Activated CD8-positive, alpha-beta memory T cell treated with anti-CD3 and anti-CD28 coated beads, Interleukin-2, amount 50 U/mL, for 1 hour (primary cell): ENCODE measurements at regions not wholly inside any gene's neighbourhood (a gene's known extent, or its start where the extent isn't known, plus 50 kb on each side); places are given as distances from the start of the nearest gene placed in this dataset.

ENCODE experiments used
- DNase-seq: peaks from one replicate; pipeline ENCODE4 v3.0.0-alpha.2; 2020; ENCODE audit errors: extremely low read depth

DNA sequence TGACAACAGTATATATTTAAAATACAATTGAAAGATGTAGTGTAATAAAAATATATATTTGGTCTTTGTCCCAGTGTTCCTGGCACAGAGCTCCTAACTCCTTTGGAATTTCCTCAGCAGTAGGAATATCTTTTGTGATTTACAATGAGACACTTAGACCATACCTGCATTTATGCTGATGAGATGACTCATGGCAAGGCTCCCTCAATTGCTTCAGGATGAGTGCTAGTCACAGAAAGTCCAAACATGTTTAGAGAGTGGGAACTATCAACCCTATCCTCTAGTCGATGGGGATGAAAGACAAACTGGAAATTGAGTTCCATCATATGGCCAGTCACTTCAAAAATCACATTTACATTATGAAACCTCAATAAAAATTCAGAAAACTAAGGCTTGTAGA, 588.3 kb upstream of the LMCD1 start:
- no peak for DNase-seq

DNA sequence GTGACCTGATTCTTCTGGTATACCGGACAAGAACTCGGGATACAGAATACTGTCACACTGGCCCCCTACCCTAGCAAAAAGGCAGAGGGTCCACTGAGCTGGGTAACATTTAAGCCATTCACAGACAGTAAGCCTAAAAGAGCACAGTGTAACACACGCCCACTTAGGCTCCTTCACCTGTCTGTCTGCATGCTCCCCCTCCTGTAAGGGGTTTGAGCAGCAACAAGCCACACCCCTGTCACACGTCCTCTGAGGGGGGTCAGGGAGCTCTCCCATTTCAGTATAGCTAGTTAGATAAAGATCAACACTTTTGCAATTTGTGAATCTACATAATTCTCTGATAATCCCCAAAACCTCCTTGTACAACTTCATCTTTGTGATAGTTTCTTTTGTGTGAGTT, 586.3 kb upstream of the LMCD1 start:
- DNase-seq = no peak

DNA sequence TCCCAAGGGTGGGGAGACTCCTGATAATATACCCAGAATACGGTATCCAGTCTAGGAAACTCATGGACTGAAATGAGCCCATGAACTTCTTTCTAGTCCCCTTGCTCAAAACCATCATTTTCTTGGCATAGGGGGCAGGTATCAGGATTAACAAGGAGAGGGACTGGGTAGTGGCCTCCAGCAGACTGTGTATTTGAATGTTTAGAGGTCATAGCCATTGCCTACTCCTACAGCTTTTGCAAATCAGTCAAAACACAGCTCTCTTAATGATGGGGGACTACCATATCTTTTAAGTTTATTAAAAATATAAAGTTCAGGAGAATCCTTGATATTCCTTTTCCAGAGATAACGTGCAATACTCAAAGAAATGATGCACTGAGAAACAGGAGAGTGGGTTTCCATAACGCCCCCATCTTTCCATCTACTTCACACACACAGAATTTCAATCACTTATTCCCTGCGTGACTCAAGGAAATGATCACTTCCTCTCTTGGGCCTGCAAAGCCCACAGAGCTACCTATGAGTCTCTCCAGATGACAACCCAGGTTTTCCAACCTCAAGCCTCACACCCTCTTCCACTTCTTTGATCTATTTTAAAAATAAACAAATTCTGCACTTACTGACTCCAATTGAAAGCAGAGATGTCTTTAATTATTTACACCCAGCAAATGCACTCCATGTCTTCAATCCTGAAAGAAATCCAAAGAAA, 584.0 kb upstream of the LMCD1 start:
- DNase-seq = no peak

DNA sequence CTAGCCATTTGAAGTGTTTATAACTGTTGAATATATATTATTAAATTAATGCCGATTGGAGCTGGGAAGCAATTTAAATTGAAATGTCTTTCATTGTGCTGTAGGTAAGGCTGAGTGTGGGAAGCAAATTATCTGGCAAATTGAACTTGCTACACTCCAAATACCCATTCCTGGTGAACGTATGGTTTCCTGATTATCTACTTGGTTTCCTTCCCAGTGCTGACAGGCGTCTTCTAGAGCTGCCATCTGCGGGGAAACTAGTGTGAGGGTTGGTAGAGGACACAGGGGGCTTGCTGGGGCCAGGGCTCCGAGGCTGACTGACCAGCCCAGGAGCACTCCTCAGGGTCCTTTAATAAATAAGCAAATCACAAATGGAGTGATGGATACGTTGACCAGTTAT, 581.4 kb upstream of the LMCD1 start:
- DNase-seq = no peak

DNA sequence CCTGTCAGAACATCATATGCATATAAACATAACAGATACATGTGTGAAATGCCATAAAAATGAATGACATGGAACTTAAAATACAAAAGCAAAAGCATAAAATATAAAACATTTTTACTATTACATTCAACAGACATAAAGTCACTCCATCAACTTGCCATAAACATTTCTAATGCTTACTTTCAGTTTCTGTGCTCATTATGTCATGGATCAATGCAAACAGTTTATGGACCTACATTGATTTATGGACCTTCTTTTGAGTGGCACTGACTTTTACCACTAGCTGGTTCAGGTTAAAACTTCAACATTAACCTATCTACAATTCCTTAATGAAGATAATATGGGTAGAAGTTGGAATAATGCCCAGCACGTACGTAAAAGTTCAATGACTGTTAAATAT, 577.4 kb upstream of the LMCD1 start:
- DNase-seq = no peak

DNA sequence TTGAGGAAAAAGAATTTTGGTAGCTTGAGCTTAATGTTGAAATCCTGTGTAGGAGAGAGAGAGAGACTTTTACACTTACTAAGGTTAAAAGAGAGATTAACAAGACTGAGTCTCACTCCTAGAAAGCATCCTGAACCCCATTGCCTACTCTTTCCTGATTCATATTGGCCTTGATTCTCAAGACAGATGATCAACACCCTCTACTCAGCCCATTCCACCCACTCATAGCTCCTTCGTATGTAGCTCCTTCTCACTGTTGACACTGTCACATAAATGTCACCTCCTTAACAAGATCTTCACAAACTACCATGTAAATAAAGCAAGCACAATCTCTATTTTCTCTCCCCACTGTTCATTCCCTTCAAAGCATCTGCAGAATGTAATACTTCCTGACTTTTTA, 574.6 kb upstream of the LMCD1 start:
- no peak for DNase-seq

DNA sequence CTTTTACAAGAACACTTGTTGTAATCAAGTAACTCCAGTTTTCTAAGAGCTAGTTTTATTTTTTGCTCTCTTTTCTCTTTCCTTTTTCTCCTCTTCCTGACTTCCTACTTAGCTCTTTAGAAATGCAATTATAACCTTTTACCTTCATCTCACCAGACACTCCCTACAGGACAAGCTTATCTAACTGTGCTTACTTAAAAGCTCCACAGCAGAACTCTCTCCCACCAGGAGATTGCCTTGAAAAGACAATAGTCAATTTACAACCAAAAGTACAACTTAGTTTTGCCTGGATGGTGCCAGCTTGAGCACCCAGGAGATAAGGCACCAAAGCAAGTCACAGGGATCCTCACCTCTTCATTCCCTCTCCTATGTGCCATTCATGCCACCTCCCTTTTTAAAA, 573.8 kb upstream of the LMCD1 start:
- no peak for DNase-seq

DNA sequence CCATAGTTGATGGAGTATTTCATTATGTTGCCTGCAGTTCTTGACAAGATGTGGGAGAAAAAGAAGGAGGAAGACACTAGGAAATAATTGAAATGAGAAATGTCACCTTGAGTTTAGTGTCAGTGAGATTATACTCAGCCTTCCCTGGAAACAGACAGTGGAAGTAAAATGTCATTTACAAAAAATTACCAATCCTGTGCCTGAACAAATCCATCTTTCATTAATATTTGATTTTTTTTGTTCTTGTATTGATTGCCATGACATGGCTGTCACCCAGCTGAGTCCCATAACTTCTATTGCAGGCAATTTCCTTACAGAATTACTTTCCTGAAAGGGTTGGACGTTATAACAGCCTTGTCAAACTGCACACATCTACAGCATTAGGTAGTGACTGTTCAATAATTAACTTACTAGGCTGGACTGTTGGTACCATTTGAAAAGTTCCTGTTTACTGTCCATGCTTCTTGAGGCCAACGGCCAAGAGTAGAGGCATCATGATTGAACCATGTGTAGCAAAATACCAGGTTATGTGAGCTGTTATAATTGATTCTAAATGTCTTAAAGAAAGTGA, 572.2 kb upstream of the LMCD1 start:
- no peak for DNase-seq

DNA sequence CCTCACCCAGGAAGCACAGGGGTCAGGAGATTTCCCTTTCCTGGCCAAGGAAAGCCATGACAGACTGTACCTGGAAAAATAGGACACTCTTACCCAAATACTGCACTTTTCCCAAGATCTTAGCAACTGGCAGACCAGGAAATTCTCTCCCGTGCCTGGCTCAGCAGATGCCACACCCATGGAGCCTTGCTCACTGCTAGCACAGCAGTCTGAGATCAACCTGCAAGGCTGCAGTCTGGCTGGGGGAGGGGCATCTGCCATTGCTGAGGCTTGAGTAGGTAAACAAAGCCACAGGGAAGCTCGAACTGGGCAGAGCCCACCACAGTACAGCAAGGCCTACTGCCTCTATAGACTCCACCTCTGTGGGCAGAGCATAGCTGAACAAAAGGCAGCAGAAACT, 567.3 kb upstream of the LMCD1 start:
- DNase-seq = no peak

DNA sequence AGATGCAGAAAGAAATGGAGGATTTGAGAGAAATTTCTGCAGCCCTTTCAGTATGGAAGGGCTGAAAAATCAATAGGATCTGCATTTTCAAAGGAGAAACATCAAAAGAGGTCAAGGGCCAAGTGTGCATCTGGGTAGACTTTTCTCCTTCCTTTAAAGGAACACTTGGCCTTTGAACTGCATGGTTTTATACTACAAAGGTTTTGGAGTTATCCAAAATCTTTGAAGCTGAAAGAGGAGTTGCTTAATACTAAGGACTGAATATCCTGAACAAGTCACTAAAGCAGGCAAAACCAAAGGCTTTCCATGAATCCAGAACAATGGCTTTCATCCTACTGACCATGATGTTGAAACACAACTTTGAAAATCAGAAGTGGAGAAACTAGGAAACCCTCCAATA, 553.7 kb upstream of the LMCD1 start:
- DNase-seq = no peak

DNA sequence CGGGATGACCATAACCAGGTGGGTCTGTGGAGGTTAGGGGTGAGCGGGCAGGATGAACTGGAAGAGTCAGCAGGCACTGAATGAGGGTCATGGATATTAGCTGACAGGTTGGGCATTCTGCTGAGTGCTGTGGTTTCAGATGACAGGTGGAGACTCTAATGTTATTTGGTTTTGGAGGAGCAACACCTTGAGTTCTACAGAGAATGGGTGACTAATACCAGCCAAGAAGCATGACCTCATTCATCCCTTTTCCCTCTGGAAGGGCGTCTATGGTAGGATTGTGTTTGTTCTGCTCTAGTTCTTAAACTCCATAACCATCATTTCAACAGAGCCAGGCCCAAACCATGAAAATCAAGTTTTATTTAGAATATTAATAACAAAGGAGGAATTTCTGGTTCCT, 550.7 kb upstream of the LMCD1 start:
- DNase-seq = no peak

DNA sequence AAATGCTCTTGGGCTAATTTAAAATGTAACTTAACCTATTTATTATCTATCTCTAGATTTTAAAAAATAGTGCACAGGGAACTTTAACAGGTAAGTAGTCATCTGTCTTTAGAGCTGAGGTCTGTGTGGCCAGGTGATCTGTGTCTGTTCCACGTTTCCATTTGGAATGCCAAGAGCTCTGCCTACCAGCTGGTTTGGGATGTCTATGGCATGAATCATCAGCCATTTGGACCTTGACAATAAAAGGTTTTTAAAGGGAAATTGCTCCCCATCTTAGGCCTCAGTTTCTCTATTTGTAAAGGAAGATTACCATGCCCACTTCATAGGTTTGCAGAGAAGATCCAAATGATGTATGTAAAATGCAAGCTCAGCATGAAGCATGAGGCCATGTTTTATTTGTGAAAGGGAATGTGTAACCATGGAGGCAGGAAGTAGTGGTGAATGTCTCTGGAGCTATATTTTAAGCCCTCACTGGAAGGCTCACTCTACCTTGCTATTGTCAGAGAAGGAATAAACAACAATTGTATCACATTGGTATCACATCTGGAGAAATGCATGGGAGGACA, 548.1 kb upstream of the LMCD1 start:
- no peak for DNase-seq

DNA sequence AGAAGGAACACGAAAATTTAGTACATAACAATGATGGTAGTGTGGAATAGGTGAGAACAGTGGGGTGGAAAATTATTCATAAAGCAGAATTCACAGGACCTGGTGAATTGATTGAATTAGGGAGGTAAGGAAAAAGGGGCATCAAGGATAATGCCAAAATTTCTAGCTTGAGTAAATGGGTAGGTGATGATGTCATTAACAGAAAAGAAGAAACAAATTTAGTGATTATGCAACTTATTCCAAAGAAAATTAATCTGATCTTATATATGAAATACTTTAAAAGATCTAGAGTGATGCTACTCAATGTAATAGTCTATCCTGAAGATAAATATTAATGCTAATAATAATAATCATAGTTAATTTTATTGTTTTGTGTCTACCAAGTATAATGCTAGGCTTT, 544.6 kb upstream of the LMCD1 start:
- DNase-seq = no peak

DNA sequence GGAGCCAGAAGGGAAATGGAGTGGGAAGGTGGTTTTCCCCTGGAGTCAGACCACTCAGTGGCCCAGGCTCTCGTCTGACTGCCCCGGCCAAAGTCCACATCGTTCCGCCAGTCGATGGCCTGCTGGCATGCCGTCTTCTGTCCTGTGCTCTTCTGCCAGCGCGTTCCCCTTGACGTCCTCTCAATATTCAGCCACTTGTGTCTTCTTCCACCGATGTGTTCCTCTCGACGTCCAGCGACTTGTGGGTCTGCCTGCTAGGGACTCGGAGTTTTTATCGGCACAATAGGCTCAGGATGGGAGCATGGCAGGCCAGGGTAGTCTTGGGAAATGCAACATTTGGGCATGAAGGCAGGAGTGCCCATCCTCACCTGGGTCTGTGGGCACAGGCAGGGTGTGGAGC, 542.5 kb upstream of the LMCD1 start:
- no peak for DNase-seq

DNA sequence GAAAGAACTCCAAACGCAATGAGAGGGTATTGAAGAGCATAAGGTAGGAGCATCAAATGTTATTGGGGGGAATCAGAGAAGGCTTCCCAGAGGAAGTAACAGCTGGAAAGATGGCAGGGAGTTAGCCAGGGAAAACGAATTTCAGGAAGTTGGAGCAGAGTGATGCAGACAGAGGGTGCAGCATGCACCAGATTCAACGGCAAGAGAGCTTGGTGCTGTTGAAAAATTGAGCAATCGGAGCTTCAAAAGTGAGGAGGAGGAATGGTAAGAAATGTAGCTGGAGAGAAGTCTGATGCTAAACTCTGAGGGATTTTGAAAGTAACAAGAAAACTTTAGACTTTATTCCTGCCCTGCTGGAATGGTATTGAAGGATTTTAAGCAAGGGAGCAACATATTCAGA, 541.0 kb upstream of the LMCD1 start:
- DNase-seq = no peak

DNA sequence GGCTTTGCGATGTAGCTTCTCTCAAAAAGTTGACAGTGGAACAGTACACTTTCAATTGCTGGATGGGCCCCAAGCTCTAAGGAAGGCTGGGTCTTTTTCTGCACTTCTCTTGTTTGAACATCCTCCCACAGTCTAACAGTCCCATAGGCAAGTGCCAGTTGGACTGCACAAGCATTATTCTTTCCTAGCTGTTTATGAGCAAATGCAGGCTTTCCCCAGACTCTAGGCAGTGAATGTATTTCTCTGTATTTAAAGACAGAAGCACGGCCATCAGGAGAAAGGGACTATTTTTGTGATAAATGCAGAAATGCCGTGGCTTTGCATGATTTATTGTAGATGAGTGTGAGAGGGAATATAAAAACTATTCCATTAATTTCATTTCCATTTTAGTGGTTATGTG, 539.3 kb upstream of the LMCD1 start:
- no peak for DNase-seq

DNA sequence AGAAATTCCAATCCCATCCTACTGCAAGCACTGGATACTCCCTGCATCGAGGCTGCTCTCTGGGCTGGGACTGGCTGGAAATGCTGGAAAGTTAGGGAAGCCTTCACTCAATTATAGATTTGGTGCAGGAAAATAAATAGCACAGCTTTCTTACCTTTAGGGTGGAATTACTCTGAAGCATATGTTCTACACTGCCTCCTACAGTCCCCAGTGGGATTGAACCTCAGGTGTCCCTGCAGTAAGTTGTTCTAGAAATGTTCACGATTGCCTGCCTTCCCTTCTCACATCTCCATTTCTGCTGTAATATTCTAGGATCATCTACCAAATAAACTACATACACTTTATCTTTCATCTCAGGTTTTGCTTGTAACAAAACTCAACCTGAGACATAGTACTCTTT, 536.7 kb upstream of the LMCD1 start:
- no peak for DNase-seq

DNA sequence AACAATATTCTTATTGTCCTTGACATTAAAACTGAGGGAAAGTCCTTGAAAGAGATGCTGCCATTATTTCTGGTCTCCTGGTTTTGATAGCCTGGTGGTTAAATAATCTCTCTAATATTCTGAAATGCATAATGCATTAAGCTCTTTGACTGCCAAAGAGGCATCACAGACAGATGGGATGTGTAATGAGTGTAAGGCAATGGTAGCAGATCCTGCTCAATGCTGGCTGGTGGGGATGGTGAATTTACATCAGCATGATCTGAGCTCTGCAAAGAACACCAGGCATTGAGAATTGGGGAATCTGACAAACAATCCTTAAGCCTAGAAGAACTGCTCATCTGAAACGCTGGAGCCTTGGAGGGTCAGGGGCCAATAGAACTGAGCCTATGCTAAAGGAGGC, 528.6 kb upstream of the LMCD1 start:
- DNase-seq = no peak

DNA sequence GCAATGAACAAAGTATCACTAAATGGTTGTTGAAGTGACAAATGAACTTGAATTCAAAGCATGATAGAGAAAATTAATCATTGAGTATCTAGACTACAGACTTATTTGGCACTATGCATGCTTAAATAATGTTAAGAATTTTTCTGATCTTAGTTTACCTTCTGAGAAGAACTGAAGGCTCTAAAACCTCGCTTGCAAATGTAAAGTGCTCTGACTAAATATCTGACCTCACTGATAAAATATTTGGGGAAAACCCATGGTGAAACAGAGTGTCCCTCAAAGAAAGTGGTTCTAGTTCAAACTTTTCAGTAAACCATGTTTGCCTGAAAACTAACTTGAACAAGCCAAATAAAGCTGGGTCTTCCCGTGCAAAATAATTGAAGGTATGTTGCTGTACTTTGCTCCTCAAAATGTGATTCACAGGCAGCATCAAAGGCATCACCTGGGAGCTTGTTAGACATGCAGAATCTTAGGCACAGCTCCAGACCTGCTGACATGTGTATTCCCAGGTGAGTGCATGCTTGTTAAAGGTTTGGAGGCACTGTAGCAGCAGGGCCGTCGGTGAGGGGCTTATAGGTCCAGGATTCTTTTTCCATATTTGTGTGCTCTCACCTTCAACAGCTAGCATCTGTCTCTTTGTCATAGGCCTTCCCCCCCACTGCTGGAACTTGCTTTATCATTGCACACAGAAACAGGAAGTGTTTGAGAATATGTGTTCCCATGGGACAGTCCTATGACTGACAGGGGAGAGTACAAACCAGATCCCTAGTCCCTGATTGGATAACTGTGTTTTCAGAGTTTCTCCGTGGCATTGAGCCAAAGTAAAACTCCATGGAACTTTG, 524.2 kb upstream of the LMCD1 start:
- DNase-seq = no peak

DNA sequence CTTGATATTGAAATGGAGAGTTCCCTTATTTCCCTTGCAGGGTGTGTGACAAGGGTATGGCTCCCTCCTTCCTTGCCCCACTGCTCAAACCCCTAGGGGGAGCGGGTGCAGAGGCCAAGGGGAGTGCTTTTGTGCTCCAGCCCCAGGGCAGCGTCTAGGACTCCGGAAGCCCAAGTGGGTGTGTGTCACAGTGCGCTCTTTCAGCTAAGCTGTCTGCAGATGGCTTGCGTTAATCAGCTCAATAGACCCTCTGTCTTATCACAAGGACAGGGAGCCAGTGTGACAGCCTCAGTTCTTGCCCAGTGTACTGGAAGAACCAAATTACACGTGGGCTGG, 523.6 kb upstream of the LMCD1 start:
- no peak for DNase-seq

DNA sequence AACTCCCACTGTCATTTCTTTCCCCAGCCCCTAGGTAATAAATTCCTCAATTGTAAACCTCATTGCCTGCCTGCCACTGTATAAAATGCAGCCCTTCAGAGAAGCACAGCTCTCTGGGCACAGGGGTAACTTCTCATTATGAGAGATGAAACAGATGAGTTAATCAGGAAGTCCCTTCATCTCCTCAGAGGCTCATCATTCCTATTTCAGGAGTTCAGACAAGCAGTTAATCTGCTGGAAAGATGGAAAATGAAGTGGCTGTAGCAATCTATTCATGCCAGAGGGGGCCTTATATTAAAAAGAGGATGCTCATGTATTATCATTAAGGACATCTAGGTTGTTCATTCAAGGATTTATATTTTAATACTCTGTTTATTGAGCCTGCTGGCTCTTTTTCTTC, 519.5 kb upstream of the LMCD1 start:
- DNase-seq = no peak

DNA sequence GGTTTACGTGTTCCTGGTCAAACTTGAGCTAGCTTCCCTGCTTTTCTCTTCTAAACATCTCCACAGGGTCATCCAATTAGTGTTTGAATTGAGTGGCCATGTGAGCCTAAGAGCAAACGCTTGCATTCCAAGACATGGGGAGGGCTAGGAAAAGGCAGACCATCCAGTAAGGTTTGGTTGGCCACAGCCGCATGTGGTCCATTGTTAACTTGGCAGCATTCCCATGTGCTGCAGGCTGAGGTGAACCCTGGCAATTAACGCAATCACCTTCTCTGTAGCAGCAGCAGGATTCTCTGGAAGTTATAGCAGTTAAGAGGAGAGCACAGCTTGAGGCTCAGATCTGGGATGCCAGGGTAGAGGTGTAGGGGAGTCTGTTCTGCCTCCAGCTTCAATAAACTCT, 502.2 kb upstream of the LMCD1 start:
- DNase-seq = no peak

DNA sequence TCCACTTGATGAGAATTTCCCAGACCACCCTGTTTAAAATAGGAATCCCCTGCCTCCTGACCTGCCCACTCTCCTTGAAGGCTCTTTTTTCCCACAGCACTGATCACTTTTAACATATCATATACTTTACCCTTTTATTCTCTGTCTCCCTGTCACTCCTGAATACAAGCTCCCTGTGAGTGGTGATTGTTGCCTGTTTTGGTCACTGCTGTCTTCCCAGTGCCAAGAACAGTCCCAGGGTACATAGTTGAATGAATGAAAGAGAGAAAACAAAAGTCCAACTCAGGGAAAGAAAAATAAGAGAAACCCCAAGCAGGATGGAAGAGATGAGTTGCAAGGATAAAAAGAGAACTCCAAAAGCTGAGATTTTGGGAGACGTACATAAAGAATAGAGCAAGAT, 500.3 kb upstream of the LMCD1 start:
- DNase-seq = no peak
